SK-N-DZ (cell line): ENCODE measurements at regions not wholly inside any gene's neighbourhood (a gene's known extent, or its start where the extent isn't known, plus 50 kb on each side); places are given as distances from the start of the nearest gene placed in this dataset.

Source experiments
- DNase-seq: peaks from one replicate; pipeline ENCODE4 v3.0.0-alpha.2; 2015; ENCODE audit warnings: low spot score

DNA sequence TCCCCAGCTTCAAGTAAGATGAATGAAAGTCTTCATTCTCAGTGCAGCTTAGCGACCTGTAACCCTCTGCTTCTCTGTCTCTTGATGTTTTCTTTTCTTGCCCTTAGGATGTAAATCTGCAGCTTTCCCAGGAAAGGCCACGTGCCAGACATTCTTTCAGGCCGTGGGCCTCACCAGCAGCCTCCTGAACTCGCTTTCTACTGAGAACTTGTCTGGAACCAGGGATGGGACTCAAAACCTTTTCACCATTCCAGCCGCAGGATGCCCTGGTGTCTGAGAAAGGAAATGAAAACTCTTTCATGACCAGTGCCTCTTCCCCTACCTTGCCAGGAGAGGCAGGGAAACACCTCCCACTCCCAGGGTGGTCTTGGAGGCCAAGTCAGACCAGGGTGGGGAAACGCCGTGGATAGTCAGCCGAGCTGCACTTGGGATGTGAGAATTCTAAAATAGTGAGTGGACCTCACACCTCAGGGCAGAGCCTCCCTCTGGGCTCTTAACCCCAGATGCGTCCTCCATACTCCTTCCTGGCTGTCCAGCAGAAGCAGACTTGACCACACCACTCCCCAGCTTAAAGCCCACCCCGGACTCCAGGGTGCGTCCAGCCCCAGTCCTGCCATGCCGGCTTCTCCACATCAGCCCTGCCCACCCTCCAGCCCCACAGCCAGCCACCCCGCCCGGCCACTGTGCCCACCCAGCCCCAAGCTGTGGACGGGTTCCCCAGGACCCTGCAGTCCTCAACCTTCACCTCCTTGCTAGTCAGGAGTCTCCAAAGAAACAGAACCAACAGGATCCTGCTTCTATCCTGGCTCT, 115.5 kb downstream of the TWIST2 start:
- DNase-seq, result no peak

DNA sequence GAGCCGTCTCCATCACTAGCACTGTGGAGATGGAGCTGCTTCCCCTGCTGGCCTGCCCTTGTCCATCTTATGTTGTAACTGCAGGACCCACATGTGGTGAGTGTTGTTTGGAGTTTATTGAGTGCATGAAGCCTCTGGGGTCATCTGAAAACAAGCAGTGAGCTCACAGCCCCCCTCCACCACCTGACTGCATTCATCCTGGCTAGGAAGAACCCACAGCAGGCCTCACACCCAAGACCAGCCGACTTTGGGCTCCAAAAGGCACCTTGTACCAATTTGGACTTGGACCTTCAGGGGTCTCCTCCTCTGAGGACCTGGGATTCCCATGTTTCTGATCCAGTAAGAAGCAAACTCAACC, 116.1 kb downstream of the TWIST2 start:
- no peak for DNase-seq

DNA sequence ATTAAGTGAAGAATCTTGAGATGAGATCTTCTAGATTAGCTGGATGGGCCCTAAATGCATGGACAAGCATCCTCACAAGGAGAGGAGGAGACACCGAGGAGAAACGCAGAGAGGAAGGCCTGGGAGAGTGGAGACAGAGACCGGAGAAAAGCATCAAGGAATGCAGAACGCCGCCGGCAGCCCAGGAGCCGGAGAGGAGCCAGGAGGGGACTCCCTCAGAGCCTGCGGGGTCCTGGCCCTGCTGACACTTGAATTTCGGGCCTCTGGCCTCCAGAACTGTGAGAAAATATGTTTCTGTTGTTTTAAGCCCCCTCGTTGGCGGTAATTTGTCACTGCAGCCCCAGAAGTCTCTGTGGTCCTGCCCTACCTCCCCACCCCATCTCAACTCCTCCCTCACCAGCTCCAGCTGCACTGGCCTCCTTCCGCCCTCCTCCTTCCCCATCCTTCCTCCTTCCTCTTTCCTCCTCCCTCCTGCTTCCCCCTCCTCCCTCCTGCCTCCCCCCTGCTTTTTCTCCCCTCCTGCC, 116.7 kb downstream of the TWIST2 start:
- no peak for DNase-seq

DNA sequence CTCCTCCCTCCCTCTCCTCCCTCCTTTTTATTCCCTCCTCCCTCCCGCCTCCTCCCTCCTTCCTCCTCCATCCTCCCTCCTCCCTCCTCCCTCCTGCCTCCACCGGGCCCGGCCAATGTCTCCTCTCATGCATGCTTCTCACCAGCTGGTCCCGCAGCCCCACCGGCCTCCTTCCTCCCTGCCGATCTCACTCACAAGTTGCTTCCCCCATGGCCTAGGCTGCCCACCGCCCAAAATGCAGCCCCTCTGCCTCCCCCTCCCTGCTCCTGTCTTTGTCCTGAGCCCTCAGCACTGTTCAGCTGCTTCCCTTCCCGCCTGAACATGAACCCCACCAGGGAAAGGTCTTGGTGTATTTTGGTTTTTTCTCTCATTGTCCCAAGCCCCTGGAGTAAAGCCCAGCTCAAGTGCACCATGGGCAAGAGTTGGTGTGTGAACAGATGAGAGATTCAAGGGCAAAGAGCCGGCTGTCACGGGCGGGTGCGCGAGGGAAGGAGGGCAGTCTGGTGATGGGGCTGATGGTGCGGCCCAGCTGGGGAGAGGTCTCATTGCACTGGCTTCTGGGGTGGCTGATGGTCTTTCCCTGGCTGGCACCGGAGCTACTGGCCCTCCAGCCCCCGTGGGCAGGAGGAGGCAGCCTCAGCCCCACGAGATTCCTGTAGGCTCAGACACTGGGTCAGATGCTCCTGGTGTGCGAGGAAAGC, 117.6 kb downstream of the TWIST2 start:
- no peak for DNase-seq

DNA sequence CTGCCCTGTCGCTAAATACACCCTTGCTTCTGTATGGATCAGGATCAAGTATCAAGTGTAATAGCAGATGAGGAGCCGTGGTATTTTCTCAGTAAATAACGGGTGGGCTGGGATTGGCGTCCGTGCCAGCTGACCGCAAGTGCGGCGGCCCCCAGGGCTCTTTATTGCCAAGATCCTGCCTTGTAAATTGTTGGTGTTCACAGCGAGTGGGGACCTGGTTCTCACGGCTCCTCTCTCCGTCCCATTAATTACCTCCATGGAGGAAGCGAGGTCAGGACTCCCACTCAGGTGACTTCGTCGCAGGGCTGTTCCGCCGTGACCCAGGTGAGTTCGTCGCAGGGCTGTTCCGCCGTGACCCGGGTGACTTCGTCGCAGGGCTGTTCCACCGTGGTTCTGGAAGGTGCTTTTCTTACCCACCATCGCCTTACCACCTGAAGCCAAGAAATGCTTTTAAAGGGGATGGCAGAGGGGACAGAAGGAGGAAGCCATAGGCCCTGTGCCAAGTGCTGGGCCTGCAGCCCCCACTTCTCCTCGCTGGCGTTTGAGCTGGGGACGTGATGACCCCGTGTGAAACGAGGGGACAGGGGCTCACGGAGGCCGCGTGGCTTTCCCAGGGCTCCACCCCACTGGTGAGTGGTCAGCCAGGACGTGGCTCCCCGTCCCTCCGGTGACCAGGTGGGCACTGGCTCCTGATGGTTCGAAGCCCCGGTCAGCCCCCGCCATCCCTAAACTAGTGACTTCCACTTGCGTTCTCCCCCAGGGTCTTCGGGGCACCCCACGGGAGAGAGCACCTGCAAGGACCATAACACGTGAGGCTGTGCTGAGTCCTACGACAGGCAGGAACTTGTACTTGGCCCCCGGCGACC, 118.4 kb downstream of the TWIST2 start:
- no peak for DNase-seq

DNA sequence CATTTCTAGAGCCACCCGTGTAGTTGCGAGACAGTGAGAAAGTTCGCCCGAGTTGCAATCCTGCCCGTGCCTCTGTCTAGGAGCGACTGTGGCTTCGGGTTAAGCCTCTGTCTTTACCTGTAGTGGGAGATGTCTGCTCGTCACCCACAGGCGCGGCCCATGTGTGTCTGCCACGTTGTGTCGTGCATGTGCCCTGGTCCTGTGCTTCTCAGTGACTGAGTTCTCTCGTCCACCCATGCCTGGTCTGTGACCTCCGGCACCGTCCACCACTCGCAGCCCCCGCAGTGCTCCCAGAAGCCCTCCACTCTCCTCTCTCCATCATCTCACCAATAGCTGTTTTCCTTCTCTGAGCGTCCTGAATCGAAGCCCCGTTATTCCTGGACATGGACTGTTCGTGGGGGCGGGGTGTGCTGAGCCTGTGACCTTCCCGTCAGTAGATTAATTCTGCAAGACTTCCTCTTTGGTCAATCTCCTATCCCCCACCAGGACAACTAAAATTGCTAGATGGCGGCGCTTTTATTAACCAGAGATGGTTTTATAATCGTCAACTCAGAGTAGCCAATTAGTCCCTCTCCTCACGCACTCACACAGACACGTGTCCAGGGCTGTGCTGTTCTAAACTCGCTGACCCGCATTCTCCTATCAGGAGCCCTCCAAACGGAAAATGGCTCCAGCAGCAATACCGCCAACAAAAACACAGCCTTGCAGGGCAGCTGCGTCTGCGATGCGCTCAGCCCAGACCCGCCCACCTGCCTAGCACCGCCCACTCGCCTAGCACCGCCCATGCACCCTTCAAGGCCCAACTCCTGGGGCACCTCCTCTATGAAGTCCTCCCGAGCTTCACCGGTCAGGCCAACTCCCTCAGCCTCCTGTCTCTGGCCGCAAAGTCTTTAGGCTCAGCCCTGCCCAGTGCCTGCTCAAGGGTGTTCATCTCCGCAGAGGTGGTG, 119.4 kb downstream of the TWIST2 start:
- no peak for DNase-seq

DNA sequence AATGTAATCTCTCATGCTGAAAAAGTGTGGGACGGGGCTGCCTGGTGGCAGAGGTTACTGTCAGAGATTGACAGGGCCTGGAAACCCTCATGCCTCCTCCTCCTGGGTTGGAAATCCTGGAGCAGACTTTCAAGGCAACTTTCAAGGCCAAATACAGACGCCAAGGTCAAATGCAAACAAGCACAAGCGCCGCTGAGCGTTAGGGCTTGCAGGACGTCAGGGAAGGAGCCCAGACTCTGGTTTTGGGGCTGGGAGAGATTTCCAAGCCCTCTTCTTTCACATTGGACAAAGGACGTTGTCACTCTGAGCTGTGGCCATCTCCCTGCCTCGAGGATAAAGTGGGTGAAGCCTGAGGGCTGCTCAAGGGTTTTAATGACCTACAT, 120.1 kb downstream of the TWIST2 start:
- DNase-seq, result no peak

DNA sequence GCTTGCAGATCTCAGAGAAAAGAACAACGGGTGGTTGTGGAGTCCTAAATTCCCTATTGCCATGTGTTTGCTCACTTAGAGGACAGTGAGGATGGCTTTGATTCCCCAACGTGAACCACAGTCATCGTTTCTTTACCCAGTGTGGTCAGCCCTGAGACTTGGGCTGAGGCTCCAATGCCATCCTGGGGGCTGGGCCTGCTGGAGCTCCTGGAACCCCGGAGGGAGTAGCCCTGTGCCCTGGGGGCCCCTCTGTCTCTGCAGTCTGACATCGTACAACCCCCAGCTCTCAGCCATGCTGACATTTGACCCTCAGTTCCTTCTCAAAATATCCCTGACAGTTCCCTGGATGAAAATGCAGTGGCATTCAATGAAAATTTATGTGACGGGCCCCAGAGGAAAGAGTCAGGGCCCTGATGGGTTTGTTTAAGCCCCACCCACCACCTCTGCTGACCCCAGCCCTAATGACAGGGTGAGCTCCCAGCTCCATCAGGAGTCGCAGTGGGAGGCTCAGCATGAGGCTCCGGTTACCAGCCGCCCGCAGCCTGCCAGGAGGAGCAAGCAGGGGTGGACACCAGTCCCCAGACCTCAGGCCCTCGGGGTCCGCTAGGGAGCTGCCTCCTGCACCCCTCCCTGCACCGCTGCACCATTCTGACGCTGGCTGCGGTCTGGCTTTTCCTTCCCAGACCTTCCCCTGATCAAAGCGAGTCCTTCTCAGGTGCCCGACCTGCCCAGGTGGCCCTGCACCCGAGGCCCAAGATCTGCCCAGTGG, 120.9 kb downstream of the TWIST2 start:
- no peak for DNase-seq

DNA sequence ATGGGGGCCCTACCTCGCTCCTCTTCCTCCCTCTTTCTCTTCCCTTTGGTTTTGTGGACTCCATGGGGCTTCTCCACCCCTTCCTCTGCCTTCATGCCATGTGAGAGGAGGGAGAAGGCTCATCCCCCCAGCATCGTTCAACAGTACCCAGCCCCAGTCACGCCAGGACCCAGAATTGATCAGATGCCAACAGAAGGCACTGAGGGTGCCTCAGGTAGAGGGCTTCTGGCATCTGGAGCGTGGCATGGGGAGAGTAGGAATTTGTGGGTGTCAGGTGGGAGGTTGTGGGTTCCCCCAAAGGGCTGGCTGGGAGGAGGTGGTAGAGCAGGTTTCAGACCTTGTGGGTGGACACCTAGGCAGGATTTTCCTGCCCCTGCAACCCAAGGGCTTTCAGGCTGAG, 122.0 kb downstream of the TWIST2 start:
- no peak for DNase-seq

DNA sequence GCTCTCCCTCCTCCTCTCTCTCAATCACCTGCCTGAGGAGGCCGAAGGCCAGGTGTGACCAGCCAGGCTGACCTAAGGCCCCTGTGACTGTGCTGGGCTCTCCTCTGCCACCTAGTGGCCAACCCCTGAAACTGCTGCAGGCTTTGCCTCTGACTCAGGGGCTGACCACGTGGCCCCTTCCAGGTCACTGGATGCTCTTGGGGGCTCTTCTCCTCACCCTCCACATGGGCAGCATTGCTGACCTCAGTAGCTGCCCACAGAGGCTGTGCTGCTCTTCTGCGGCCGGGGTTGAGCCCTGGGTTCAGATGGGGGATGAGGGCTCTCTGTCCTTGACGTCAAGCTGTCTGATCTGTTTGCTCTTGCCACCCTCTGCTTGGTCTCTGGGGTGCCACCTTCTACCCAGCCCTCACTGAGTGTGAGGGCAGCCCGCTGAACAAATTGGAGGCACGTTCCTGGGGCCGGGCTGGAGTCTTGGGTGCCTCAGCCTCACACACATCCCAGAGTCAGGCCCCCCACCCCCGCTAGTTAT, 122.7 kb downstream of the TWIST2 start:
- peak; percentile 41 for DNase-seq

DNA sequence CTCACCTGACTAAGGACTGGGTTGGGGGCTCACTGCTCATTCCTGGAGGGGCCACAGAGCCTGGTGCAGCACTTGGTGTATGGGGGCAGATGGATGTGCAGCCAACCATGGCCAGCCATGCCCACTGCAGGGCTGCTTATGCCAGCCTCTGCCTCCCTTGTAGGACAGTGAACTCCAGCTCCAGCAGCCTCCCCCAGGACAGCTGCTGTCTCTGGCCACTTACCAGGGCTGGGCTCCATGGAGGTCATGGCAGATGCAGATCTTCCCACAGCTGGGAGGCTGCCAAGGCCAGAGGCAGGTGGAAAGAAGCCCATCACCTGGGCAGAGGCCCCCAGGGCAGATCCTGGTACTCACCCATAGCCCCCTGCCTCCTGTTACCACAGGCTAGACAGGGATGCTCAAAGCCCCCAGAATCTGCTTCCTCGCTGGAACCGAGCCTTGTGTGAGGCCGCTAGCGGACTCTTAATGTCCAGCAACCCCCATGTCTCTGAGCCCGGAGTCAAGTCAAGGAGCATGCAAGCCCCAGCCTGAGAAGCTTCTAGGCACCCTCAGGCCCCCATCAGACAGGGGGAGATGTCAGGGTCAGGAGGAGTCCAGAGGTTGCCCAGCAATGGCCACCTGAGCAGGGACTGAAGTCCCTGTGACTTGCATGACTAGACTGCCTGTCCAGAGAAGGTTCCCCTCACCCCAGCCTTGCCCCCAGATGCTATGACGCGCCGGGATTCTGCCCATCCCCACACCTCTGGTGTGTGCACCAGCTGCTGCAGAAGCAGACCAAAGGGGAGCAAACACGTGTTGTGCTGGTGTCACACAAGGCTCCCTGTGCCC, 123.6 kb downstream of the TWIST2 start:
- no peak for DNase-seq

DNA sequence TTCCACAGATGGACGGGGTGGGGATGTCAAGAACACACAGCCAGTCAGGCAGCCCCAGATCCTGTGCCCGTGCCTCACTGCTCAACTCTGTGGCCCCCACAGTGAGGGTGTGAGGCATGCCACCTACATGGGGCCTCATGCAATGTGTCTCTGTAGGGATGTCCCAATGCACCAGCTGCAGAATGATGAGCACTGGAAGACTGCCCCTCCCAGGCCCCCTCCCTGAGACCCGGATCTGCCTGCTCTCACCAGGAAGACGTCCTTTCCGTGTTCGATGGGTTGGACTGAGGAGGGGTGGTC, 124.2 kb downstream of the TWIST2 start:
- DNase-seq, result no peak

DNA sequence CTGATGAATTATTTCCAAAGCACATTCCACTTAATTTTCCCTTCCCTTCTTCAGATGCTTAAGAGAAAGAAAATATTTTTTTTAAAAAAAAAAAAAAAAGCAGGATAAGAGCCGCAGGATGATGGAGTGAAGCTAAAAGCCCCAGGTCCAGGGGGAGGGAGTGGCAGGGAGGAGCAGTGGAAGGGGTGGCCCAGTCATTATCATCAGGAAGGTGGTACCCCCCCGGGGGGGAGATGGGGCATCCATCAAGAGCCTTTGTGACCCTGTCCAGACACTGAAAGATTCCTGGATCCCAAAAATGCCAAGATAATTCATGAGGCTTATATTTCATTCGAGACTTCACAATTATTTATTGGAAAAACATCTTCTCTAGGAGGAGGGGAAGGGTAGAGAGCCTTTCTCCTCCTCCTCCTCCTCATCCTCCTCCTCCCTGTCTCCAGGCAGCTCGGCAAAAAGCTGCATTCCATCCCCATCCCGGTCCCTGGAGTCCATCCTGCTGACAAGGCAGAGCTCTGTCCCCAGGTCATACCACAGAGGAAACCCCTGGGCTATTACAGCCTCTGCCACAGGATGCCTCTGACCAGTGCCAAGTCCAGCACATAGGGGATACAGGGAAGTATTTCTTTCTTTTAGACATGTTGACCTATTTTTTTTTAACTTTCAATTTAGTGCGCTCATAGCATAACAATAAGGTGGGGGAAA, 125.3 kb downstream of the TWIST2 start:
- DNase-seq, result no peak

DNA sequence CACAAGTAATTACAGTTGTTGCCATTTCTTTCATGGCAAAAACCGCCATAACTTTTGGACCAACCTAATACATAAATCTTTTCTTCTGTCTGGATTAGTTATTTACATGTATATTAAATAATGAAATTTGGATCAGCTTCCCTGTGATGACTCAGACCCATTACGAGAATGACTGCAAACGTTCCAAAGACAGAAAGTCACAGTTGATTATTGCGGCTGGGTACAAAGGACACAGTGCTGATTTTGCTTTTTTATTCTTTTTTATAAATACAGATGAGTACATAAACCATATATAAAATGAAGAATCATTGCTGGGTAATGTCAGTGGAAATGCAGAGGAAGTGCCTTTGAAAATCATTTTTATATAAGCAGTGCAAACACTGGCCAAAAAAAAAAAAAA, 126.2 kb downstream of the TWIST2 start:
- DNase-seq, result no peak

DNA sequence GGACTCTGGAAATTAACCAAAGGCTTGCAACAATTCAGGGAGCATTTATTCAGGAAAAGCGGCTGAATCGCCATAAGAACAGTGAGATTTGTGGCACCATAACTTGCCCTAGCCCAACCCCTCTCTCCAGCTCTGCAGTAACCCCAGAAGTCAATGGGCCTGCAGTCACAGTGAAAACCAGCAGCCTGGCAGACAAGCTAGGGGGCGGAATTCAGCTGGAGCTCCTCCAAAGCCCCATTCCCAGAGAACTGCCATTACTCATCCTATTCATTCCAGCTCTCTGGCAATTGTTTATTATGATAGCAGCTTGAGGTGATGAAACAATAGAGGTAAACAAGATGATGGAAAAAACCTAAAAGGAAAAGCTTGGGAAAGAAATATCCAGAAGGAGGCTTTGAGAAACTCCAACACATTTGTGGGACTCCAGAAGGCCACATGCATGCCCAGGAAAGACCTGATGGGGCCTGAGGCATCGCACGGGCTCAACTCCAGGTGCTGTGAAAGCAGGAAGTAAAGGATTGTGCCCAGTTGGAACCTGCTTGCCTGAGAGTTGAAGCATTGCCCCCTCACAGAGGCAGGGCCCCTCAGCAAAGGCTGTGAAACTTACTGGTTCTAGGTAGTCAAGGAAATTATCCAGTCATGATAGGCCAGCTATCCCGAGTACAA, 126.7 kb downstream of the TWIST2 start:
- no peak for DNase-seq

DNA sequence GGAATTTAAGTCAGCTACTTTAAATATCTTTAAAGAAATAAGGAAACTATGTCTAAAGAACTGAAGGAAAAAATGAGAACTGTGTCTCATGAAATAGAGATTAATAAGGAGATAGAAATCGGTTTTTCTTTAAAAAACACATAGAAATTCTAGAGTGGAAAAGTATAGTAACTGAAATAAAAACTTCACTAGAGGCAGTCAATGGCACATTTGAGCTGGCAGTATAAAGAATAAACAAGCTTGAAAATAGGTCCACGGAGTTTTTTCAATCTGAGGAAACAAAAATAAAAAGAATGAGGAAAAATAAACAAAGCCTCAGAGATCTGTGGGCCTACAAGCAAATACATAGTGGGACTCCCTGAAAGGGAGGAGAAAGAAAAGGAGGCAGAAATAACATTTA, 127.5 kb downstream of the TWIST2 start:
- DNase-seq, result no peak

DNA sequence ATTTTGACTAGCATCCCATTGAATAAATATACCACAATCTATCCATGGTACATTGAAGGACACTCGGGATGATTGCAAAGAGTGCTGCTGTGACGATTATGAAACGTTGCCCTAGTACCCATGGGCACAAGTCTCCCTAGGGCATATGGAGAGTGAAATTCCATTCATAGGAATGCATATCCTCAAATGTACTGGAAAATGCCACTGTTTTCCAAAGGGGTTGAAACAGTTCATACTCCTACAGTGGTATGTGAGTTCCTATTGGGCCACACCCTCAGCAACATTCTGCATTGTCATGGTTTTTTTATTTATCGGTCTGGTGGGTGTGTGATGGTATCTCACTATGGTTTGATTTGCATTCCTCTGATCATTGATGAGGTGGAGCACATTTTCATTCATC, 130.6 kb downstream of the TWIST2 start:
- DNase-seq, result no peak

DNA sequence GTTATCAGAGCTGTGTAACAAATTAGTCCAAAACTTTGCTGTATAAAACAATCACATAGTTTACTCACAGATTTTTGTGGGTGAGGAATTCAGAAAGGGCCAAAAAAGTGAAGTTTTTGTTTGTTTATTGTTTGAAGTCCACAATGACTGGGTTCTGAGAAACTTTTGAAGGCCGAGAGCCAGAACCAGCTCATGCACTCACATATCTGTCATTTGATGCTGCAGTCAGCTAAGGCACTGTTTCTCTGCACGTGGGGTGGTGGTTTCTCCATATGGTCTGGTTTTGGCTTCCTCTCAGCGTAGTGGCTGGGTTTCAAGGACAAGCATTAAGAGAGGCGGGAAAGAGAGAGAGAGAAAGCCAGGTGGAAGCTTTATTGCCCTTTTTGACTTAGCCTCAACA, 131.8 kb downstream of the TWIST2 start:
- no peak for DNase-seq
